Esophagus muscularis mucosa (tissue), 4 donors: ENCODE measurements at regions not wholly inside any gene's neighbourhood (a gene's known extent, or its start where the extent isn't known, plus 50 kb on each side); places are given as distances from the start of the nearest gene placed in this dataset.

Experiments used
- EP300 ChIP-seq: sonication (generic); formaldehyde crosslinking; IDR thresholded peaks from one replicate; pipeline ENCODE4 v1.6.1; 2017; ENCODE audit warnings: antibody characterized with exemption
- POLR2A ChIP-seq: fragments of 450-650 bp; IDR thresholded peaks from one replicate; pipeline ENCODE4 v1.6.1; 2017; ENCODE audit warnings: antibody characterized with exemption, moderate library complexity, mild to moderate bottlenecking, low read depth
- POLR2AphosphoS5 ChIP-seq, 2 donors: sonication (generic); formaldehyde crosslinking; IDR thresholded peaks; one replicate each; pipeline ENCODE4 v1.6.1; 2017; ENCODE audit warnings: antibody characterized with exemption in 2 of 2
- TF ChIP-seq, protein P1 (sequence below), 3 experiments: fragments of 200-600 bp in 2 of 3; fragments of 450-650 bp in 1 of 3; sonication (generic) in 2 of 3; IDR thresholded peaks; one replicate each; pipeline ENCODE4 v1.5.1; 2017 to 2019; ENCODE audit warnings: antibody characterized with exemption in 3 of 3, mild to moderate bottlenecking in 2 of 3, moderate library complexity in 1 of 3

DNA sequence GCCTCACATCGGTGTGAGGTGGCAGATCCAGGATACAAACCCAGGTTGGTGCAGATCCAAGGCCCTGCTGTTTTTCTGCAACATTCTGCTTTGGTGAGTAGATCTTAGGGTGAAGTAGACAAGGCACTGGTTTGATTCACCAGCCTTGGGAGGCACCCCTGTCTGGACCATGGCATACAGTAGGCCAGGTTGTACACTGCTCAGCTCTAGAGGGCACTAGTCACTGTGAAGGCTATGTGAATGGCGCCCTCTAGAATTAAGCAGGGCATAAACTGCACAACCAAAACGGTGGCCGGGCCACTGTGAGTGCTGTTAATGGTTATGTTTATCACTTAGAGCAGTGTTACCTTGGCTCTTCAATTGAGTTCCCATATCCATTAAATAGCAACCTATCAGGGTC is 280.6 kb upstream of the PWP1 start:
- TF ChIP-seq, protein P1, sequence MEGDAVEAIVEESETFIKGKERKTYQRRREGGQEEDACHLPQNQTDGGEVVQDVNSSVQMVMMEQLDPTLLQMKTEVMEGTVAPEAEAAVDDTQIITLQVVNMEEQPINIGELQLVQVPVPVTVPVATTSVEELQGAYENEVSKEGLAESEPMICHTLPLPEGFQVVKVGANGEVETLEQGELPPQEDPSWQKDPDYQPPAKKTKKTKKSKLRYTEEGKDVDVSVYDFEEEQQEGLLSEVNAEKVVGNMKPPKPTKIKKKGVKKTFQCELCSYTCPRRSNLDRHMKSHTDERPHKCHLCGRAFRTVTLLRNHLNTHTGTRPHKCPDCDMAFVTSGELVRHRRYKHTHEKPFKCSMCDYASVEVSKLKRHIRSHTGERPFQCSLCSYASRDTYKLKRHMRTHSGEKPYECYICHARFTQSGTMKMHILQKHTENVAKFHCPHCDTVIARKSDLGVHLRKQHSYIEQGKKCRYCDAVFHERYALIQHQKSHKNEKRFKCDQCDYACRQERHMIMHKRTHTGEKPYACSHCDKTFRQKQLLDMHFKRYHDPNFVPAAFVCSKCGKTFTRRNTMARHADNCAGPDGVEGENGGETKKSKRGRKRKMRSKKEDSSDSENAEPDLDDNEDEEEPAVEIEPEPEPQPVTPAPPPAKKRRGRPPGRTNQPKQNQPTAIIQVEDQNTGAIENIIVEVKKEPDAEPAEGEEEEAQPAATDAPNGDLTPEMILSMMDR (IDR thresholded peaks at IDR 0.05): no peak
- TF ChIP-seq POLR2A (no peak), EP300 (no peak), POLR2AphosphoS5 (IDR thresholded peaks at IDR 0.05) (no peak)
